GM21515 (cell line): ENCODE measurements at regions not wholly inside any gene's neighbourhood (a gene's known extent, or its start where the extent isn't known, plus 50 kb on each side); places are given as distances from the start of the nearest gene placed in this dataset.
"Not testable (repeated sequence)": the region's sequence is repeated elsewhere in the genome, so short reads cannot be mapped to it uniquely, and the experiment has no call there.

Experiments
- ATAC-seq: cut with Tn5 transposase; IDR thresholded peaks from one replicate; pipeline ENCODE4 v1.9.1; 2021; ENCODE audit not compliant: unreplicated experiment

GRCh38 chr4:81606801-81607501, 135.2 kb upstream of the RASGEF1B start:
- no peak for ATAC-seq

- ATAC-seq, result no peak
Measured at GRCh38 chr4:81606166-81606565, 134.5 kb upstream of the RASGEF1B start.

GRCh38 chr4:81605271-81605670, 133.6 kb upstream of the RASGEF1B start:
- no peak for ATAC-seq

- no peak for ATAC-seq
Measured at GRCh38 chr4:81604683-81605218, 133.0 kb upstream of the RASGEF1B start.

- ATAC-seq, result no peak
Measured at GRCh38 chr4:81602854-81603253, 131.1 kb upstream of the RASGEF1B start.

- no peak for ATAC-seq
Measured at GRCh38 chr4:81601358-81601694, 129.6 kb upstream of the RASGEF1B start.

GRCh38 chr4:81600520-81601357, 129.0 kb upstream of the RASGEF1B start:
- ATAC-seq, result no peak

- ATAC-seq, result no peak
Measured at GRCh38 chr4:81599742-81600380, 128.2 kb upstream of the RASGEF1B start.

- no peak for ATAC-seq
Measured at GRCh38 chr4:81595798-81596610, 124.3 kb upstream of the RASGEF1B start.

- ATAC-seq, result no peak
Measured at GRCh38 chr4:81595287-81595686, 123.6 kb upstream of the RASGEF1B start.

- ATAC-seq, result no peak
Measured at GRCh38 chr4:81594490-81595159, 122.9 kb upstream of the RASGEF1B start.

GRCh38 chr4:81592701-81593100, 121.0 kb upstream of the RASGEF1B start:
- no peak for ATAC-seq

- no peak for ATAC-seq
Measured at GRCh38 chr4:81590596-81590995, 118.9 kb upstream of the RASGEF1B start.

GRCh38 chr4:81589262-81589661, 117.6 kb upstream of the RASGEF1B start:
- ATAC-seq, result no peak

GRCh38 chr4:81586706-81587105, 115.0 kb upstream of the RASGEF1B start:
- no peak for ATAC-seq

GRCh38 chr4:81580994-81581374, 109.3 kb upstream of the RASGEF1B start:
- ATAC-seq, result not testable (repeated sequence)

GRCh38 chr4:81580346-81580993, 108.8 kb upstream of the RASGEF1B start:
- no peak for ATAC-seq

GRCh38 chr4:81577392-81577791, 105.7 kb upstream of the RASGEF1B start:
- no peak for ATAC-seq

GRCh38 chr4:81574991-81575390, 103.3 kb upstream of the RASGEF1B start:
- no peak for ATAC-seq

GRCh38 chr4:81573840-81574239, 102.1 kb upstream of the RASGEF1B start:
- no peak for ATAC-seq
